LNCaP clone FGC (cell line): ENCODE measurements at regions not wholly inside any gene's neighbourhood (a gene's known extent, or its start where the extent isn't known, plus 50 kb on each side); places are given as distances from the start of the nearest gene placed in this dataset.

ENCODE experiments used
- DNase-seq: peaks from one replicate; pipeline ENCODE4 v3.0.0-alpha.2; 2011; ENCODE audit warnings: low read depth
- H3K4me3 ChIP-seq: 2 replicates; pipeline ENCODE4 v1.5.1; 2011; ENCODE audit warnings: mild to moderate bottlenecking, low read depth, low read length, control low read depth
- TF ChIP-seq, protein P1 (sequence below): IDR thresholded peaks from 2 replicates; pipeline ENCODE4 v1.5.1; 2012; ENCODE audit warnings: mild to moderate bottlenecking; ENCODE audit not compliant: control insufficient read depth, insufficient read depth; ENCODE audit errors: extremely low read depth

DNA sequence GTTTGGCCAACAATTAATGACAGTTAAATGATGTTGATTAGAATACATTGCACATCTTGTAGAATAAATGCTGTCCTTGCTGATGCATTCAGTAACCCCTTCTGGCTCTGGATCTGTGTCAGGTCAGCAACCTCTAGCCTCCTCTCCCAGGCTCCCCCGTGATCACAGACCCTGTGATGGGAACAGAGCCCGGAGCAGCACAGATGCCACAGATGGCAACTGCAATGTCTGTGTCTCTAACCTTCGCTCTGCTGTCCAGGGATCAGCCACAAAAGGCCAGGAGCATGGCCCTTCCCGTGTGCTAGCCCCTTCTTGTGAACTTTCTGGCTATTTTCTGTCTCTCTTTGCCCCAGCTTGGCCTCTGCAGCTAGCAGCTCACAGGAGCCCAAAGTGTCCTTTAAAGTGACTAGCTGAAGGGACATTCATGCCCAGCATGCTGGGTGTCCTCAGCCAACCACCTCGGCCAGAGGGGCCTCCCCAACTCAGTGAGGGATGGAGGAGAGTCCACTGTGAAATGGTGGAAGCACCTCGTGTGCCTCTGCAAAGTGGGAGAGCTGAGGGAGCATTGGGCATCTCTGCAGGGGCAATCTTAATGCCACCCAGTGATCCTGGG is 167.0 kb upstream of the TCERG1L start:
- H3K4me3 ChIP-seq: no peak overlapping the region
- TF ChIP-seq, protein P1, sequence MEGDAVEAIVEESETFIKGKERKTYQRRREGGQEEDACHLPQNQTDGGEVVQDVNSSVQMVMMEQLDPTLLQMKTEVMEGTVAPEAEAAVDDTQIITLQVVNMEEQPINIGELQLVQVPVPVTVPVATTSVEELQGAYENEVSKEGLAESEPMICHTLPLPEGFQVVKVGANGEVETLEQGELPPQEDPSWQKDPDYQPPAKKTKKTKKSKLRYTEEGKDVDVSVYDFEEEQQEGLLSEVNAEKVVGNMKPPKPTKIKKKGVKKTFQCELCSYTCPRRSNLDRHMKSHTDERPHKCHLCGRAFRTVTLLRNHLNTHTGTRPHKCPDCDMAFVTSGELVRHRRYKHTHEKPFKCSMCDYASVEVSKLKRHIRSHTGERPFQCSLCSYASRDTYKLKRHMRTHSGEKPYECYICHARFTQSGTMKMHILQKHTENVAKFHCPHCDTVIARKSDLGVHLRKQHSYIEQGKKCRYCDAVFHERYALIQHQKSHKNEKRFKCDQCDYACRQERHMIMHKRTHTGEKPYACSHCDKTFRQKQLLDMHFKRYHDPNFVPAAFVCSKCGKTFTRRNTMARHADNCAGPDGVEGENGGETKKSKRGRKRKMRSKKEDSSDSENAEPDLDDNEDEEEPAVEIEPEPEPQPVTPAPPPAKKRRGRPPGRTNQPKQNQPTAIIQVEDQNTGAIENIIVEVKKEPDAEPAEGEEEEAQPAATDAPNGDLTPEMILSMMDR: no peak
- no peak for DNase-seq

DNA sequence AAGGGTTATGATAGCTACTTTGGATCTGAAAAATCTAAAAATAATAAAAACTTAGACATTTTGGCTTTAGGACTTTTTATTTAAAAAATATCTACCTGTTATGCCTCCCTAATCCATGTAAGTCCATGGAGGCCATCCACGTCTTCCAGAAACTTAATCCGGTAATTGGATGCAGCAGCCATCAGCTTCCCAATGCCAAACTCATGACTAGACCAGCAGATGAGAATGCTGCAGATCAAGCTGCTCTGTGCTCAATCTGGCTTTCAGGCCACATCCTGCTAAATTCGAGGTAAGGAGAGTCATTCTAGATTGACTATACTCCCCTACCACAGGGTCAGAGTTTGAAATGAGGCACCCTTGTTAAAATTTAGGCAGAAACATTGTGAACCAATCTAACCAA is 168.5 kb upstream of the TCERG1L start:
- TF ChIP-seq, protein P1: no peak
- H3K4me3 ChIP-seq: no peak overlapping the region

DNA sequence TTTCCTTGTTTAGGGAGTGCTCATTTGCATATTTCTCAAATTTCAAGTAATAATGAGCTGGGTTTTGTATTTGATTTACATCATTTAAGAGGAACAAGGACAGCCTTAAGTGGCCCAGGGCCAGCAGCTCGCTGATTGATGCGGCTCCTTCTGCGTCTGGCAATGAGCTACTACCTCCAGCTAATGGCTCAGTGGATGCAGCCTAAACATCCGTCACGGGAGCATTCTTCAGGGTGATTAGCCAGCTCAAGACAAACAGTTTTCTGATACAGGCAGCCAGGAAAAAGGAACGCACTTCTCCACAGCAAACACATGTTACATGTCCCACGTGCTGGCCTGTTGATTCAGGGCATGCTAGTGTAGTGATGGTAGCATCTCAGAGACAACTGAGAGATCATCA is 169.3 kb upstream of the TCERG1L start:
- TF ChIP-seq, protein P1: no peak
- no peak overlapping the region for H3K4me3 ChIP-seq
- no peak for DNase-seq

More for the DNA sequence above, 168.5 kb upstream of the TCERG1L start:
- DNase-seq: no peak

DNA sequence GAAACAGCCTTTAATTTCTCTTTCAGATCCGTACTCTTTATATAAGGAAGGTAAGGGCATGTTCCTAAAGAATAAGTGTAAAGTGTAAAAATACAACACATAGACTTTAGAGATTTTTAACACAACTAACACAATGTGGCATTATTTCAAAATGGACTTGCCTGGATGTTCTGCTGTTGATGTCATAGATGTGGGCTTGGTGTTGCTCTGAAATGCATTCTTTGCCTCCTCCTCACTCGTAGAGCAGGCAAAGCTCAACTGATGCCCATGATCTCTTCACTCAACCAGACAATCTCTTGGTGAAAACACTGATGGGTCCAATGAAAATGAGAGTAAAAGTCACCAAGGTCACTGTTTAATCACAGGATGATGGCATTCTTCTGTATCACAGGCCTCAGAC is 174.2 kb upstream of the TCERG1L start:
- TF ChIP-seq, protein P1: no peak
- no peak for DNase-seq
- no peak overlapping the region for H3K4me3 ChIP-seq

DNA sequence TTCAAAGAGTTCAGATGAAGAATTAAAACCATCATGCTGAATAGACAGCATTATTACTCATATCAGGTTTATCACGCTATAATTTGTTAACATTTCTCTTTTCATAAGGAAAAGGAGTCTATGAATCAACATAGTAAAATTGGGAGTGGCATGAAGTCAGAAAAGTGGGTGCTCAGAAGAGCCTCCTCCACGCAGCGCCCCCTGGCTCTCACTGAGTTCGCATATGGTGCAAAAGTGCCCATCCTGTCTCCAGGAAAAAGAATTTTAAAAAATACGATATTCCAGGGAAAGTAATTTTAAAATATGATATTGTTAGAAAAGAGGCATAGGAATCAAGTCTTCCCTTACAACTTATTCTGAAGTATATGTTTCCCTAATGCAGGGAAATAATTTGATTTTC is 176.3 kb upstream of the TCERG1L start:
- H3K4me3 ChIP-seq: no peak overlapping the region
- TF ChIP-seq, protein P1: 0 out of 2 replicates have a peak, but pooled peaks have one; percentile 14
- DNase-seq: no peak

DNA sequence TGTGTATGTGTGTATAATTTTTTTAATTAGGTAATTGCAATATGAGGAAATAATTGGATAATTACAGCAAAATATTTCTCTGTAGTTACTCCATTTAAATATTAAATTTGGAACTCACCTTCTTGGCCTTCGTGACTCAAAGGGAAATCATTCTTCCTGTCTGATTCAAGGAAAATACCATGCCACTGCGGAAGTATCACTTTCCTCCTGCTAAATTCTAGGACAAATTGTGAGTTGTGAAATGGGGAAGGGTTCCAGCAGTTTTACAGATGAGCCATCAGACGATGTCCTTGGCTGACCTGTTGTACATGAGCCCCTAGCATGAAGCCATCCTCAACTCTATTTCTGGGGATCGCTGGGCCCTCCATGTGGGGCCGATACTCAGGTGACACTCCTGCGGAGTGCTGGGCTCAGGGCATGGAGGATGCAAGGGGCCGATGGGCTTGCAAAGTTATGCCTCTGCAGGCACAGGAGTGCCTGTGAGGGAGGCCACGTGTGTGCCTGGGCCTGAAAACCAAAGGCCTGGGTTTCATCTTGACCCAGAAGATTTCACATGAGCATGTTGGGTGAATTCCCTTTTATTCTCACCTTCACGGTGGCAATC is 179.6 kb upstream of the TCERG1L start:
- TF ChIP-seq, protein P1: no peak
- no peak for DNase-seq
- H3K4me3 ChIP-seq: no peak overlapping the region
